UCSD-AML1 (cell line): ENCODE measurements at regions not wholly inside any gene's neighbourhood (a gene's known extent, or its start where the extent isn't known, plus 50 kb on each side); places are given as distances from the start of the nearest gene placed in this dataset.

ENCODE experiments used
- DNase-seq: peaks from one replicate; lab custom pipeline; 2025; ENCODE audit not compliant: unreplicated experiment; lab: John Stamatoyannopoulos, UW

DNA sequence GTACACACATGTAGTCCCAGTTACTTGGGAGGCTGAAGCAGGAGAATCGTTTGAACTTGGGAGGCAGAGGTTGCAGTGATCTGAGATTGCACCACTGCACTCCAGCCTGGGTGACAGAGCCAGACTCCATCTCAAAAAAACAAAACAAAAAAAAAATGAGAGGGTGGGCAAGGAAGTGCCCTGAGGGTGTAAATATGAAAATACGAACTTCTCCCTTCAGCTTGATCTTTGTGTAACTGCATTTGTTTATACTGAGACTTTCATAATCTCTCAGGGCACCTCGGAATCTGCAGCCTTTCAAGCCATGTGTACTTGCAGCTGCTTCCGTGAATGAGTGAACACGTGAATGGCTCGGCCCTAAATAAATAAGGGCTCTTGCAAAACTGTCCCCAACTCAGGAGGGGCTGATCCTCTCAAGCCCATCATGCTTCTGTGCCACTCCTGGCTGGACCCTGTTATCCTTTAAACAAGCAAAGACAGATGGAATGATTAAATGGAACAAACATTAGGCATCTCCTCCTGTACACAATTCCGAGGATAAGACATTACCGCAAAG is 96.8 kb downstream of the BOD1L2 start:
- DNase-seq = no peak

DNA sequence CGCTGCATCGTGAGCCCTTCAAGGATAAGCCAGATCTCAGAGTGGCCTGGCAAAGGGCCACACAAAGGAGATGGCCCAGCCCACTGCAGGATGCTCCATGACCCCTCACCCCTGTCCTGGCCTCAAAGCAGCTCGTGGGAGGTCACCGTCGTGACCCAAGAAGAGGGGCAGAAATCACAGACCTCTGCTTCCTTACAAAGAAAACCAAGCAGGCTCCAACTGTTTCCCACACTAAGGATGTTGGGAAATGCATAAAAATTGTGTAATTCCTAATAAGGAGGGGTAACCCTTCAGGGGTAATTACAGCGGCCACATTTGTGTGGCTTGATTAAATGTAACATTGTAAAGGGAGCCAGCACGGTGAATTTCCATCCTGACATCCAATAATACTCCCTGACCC is 102.3 kb downstream of the BOD1L2 start:
- DNase-seq = no peak

DNA sequence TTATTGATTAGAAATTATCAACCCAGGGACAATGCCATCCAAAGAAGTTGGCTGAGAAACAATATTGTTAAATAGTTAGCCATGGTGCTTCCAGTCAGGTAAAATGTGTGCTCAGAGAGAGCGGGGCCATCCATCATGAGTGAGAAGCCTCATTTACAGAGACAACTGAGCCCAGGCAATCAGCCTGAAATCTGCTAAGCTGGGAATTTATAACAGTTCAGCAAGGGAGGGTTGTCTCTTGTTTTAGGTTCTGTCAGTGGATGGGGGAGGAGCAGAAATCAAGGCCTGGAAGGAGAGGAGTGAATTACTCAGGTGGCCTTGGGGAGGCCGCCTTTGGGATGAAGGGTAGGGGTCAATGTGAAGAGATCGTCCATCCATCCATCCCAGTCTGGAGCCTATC is 102.5 kb upstream of the ST8SIA3 start:
- DNase-seq = no peak

DNA sequence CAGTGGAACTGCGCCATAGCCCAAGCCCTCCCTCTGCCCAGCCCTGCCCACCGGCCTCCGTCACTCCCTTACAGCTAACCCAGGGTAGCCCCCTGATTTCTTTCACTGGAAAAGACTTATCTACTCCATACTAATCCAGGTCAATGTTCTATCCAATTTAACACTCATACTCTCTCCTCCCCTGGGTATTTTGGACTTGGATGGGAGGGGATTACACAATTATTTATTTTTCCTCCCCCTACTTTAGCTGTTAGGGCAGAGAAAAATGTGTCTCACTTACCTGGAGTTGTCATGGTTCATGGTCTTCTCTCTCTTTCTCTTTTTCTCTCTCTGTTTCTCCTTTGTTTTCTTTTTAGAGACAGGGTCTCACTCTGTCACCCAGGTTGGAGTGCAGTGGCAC is 100.6 kb upstream of the ST8SIA3 start:
- no peak for DNase-seq

GRCh38 chr18:57253903-57254302 is 98.5 kb upstream of the ST8SIA3 start:
- no peak for DNase-seq

GRCh38 chr18:57258131-57258777 is 94.1 kb upstream of the ST8SIA3 start:
- no peak for DNase-seq

DNA sequence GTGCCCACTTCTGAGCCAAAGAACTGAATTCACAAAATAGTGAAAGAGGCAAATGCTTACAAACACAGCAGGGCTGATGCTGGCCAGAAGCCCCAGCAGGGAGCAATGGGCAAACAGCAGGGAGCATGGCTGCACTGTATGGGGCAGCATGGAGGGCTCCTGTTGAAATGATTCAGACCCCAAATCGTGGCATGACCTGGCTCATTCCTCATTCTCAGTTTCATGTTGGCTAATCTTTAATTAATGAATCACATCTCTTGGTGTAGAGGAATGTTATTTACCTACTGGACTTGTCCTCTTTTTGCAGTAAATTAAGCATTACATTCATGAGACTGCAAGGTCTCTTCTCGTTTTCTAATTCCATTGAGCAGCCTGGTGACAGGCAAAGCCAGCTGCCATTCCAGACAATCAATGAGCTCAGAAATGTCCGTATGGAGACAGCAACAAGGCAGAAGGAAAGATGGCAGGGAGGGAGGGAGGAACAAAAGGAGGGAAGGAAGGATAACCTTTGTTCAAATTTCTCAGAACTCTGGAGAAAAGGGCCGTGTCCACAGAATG is 84.9 kb upstream of the ST8SIA3 start:
- no peak for DNase-seq

DNA sequence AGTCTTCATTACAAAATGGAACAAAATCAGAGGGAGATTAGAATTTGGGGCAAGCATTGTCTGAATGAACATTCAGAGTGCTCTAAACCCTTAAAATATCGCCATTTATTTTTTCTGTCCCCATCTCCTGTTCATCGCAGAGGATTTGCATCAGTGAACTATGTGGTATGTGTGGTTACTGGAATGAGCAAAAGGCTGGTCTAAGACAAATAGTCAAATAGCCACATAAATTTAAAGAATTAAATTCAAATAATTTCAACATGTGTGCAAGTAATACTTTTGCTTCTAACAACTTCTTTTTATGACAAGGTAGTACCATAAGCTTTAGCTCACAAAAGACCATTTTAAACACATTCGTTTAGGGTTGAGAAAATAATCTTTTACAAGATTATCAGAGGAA is 82.6 kb upstream of the ST8SIA3 start:
- no peak for DNase-seq

GRCh38 chr18:57270156-57270555 is 82.2 kb upstream of the ST8SIA3 start:
- DNase-seq = no peak

GRCh38 chr18:57273194-57273593 is 79.2 kb upstream of the ST8SIA3 start:
- no peak for DNase-seq

- no peak for DNase-seq
Observed at GRCh38 chr18:57275111-57275510, 77.2 kb upstream of the ST8SIA3 start.

DNA sequence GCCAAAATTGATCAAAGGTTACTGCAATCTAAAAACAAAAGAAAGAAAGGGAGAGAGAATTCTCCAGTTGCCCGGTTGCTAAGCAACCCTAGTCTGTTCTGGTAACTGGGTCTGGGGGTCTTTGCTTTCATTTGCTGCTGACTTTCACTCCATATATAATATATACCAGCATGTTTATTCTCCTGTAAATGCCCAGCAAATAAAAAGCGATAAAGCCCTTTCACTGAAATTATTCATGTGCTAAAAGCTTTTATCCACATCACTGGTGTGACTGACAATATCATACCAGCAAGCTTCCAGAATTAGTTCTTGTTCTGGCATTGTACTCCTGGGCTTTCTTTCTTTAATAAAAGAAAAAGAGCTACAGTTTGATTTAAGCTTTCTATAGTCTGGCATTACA is 75.5 kb upstream of the ST8SIA3 start:
- no peak for DNase-seq

GRCh38 chr18:57278933-57279332 is 73.4 kb upstream of the ST8SIA3 start:
- no peak for DNase-seq

- no peak for DNase-seq
Observed at GRCh38 chr18:57281519-57281918, 70.8 kb upstream of the ST8SIA3 start.

- no peak for DNase-seq
Observed at GRCh38 chr18:57286949-57287348, 65.4 kb upstream of the ST8SIA3 start.

- no peak for DNase-seq
Observed at GRCh38 chr18:57287766-57288165, 64.6 kb upstream of the ST8SIA3 start.

DNA sequence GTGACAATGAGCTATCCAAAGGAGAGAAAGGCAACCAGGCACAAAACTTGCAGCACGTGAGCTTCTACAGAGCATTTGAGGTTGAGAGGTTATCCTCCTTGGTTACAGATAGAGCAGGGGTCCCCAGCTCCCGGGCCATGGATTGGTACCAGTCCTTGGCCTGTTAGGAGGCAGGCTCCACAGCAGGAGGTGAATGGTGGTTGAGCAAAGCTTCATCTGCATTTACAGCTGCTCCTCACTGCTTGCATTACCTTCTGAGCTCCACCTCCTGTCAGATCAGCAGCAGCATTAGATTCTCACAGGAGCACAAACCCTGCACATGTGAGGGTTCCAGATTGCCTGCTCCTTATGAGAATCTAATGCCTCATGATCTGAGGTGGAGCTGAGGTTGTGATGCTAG is 57.8 kb upstream of the ST8SIA3 start:
- no peak for DNase-seq

- no peak for DNase-seq
Observed at GRCh38 chr18:57296336-57296735, 56.0 kb upstream of the ST8SIA3 start.

DNA sequence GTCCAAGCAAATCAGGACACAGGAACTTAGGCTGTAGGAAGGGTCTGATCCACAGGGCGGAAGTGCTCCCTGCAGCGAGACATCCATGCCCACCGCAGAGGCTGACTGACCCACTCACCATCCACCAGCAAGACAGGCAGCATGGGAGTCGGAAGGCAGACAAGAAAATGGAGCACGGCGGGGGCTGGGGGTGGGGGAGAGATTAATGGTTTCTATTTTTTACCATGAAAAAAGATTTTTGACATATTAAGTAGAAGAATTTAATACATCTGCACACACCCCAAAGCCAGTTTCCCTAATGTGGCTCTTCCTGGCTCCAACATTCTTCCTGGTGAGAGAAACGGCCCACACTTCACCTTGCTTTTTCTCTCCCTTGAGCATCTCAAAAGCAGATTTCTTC is 55.1 kb upstream of the ST8SIA3 start:
- no peak for DNase-seq

DNA sequence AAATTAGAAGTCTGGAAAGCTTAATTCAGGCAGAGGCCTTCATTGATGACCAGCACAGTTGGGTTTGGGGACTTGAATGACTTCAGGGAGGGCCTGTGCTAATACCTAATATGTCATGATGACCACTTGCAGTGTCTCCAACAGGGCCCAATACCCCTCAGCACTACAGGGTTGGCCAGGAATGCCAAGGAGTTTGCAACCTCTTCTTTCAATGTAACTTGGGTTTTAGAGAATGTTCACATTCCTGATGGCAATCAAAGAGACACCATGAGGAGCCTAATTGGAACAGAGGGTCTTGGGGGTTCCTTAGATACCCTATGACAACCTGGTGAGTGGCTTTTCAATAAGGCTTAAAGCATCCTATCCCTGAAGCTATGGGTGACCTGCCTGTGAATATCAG is 52.4 kb upstream of the ST8SIA3 start:
- DNase-seq = no peak

DNA sequence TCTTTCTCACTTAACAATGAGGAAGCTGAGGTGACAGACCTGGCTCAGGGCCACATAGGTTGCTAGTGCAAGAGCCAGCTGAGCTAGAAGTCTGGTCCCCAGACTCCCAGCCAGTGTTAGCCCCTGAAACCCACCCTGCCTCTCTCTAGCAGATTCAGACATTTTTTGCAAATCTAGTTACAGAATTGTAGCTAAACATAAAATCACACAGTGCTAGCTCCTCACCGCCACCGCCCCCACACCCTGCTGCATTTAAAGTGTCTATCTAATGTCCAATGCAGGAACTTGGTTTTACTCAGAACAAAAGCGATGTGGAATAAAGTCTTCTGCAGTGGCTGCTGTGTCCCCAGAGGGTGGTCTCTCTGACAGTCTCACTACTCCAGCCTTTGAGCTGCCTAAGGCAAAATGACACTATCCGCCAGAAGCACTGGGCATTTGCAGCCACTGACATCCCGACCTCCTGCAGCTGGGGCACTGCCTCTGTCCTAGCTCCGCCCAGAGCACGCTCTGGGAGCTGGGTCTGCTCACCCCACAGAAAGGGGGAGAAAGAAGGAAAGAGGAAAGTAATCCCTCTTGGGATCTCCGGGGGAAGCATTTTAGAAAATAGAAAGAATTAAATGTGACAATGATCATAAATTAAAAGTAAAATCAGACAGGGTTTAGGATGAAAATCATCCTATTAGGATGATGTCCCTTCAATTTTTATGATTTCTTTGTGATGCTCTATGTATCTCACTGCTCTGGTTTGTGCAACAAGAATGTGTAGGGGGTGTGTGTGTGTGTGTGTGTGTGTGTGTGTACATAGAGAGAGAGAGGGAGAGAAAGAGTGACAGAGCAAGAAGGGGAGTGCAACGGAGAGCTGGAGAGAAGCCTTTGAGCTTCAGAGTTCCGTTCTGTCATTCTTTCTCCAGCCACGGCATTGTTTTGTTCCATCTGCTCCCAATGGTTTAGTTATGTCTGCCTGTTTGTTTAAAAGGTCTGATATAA is 50.5 kb upstream of the ST8SIA3 start:
- DNase-seq = no peak
